NCI-H2107 treated with DMSO at 0.1 percent for 48 hours (cell line): ENCODE measurements at regions not wholly inside any gene's neighbourhood (a gene's known extent, or its start where the extent isn't known, plus 50 kb on each side); places are given as distances from the start of the nearest gene placed in this dataset.
"Not testable (repeated sequence)": the region's sequence is repeated elsewhere in the genome, so short reads cannot be mapped to it uniquely, and the experiment has no call there.

Experiments
- DNase-seq: peaks from one replicate; lab custom pipeline; 2025; ENCODE audit not compliant: unreplicated experiment; lab: John Stamatoyannopoulos, UW

GRCh38 chr10:130345728-130346127 is 209.5 kb downstream of the GLRX3 start:
- DNase-seq, result no peak

GRCh38 chr10:130350996-130351395 is 214.8 kb downstream of the GLRX3 start:
- no peak for DNase-seq

- no peak for DNase-seq
Measured at GRCh38 chr10:130351466-130352290, 215.5 kb downstream of the GLRX3 start.

GRCh38 chr10:130352291-130352645 is 216.1 kb downstream of the GLRX3 start:
- DNase-seq, result no peak

GRCh38 chr10:130353928-130354572 is 217.9 kb downstream of the GLRX3 start:
- no peak for DNase-seq

- DNase-seq, result no peak
Measured at GRCh38 chr10:130354573-130354954, 218.4 kb downstream of the GLRX3 start.

GRCh38 chr10:130354976-130355795 is 219.0 kb downstream of the GLRX3 start:
- DNase-seq, result no peak

GRCh38 chr10:130356429-130356828 is 220.2 kb downstream of the GLRX3 start:
- DNase-seq, result not testable (repeated sequence)

GRCh38 chr10:130357226-130357625 is 221.0 kb downstream of the GLRX3 start:
- DNase-seq, result no peak

- DNase-seq, result no peak
Measured at GRCh38 chr10:130357951-130358350, 221.8 kb downstream of the GLRX3 start.

GRCh38 chr10:130358981-130359650 is 222.9 kb downstream of the GLRX3 start:
- no peak for DNase-seq

GRCh38 chr10:130359711-130360110 is 223.5 kb downstream of the GLRX3 start:
- DNase-seq, result no peak

GRCh38 chr10:130360826-130361311 is 224.7 kb downstream of the GLRX3 start:
- no peak for DNase-seq

- no peak for DNase-seq
Measured at GRCh38 chr10:130361351-130362105, 225.3 kb downstream of the GLRX3 start.

GRCh38 chr10:130362308-130362761 is 226.1 kb downstream of the GLRX3 start:
- no peak for DNase-seq

- no peak for DNase-seq
Measured at GRCh38 chr10:130363051-130363450, 226.9 kb downstream of the GLRX3 start.

GRCh38 chr10:130363899-130364445 is 227.8 kb downstream of the GLRX3 start:
- no peak for DNase-seq

GRCh38 chr10:130364631-130365411 is 228.6 kb downstream of the GLRX3 start:
- no peak for DNase-seq
